ENCODE measurements at regions not wholly inside any gene's neighbourhood (a gene's known extent, or its start where the extent isn't known, plus 50 kb on each side); places are given as distances from the start of the nearest gene placed in this dataset.

GRCh38 chr13:83024955-83025594 lies 857.2 kb downstream of the SLITRK1 start:
- no peak for DNase-seq (ENCODE audit: low read depth)
- Histone ChIP-seq H3K4me3 (ENCODE audit: low read depth, low read length) (no peak overlapping the region), H3K27me3 (ENCODE audit: control insufficient read depth, insufficient read depth, low read length) (no peaks in the 10 kb centered on the region), H3K36me3 (ENCODE audit: control insufficient read depth, insufficient read depth, low read length) (no peaks in the 10 kb centered on the region)
- TF ChIP-seq CTCF (IDR thresholded peaks at IDR 0.05; ENCODE audit: insufficient read depth, low read length, poor library complexity, severe bottlenecking) = no peak

GRCh38 chr13:83024232-83024631 lies 858.0 kb downstream of the SLITRK1 start:
- no peak overlapping the region for H3K4me3 ChIP-seq (ENCODE audit: low read depth, low read length)
- no peak for DNase-seq (ENCODE audit: low read depth)
- no peaks in the 10 kb centered on the region for H3K36me3 ChIP-seq (ENCODE audit: control insufficient read depth, insufficient read depth, low read length)
- no peak for TF ChIP-seq CTCF (IDR thresholded peaks at IDR 0.05; ENCODE audit: insufficient read depth, low read length, poor library complexity, severe bottlenecking)
- no peaks in the 10 kb centered on the region for H3K27me3 ChIP-seq (ENCODE audit: control insufficient read depth, insufficient read depth, low read length)

GRCh38 chr13:83019986-83020385 lies 862.3 kb downstream of the SLITRK1 start:
- no peak overlapping the region for H3K4me3 ChIP-seq (ENCODE audit: low read depth, low read length)
- H3K27me3 ChIP-seq (ENCODE audit: control insufficient read depth, insufficient read depth, low read length) = no peaks in the 10 kb centered on the region
- no peak for DNase-seq (ENCODE audit: low read depth)
- no peak for TF ChIP-seq CTCF (IDR thresholded peaks at IDR 0.05; ENCODE audit: insufficient read depth, low read length, poor library complexity, severe bottlenecking)
- H3K36me3 ChIP-seq (ENCODE audit: control insufficient read depth, insufficient read depth, low read length) = no peaks in the 10 kb centered on the region

GRCh38 chr13:83009987-83010386 lies 872.3 kb downstream of the SLITRK1 start:
- no peaks in the 10 kb centered on the region for H3K27me3 ChIP-seq (ENCODE audit: control insufficient read depth, insufficient read depth, low read length)
- no peak overlapping the region for H3K4me3 ChIP-seq (ENCODE audit: low read depth, low read length)
- H3K36me3 ChIP-seq (ENCODE audit: control insufficient read depth, insufficient read depth, low read length) = no peaks in the 10 kb centered on the region
- TF ChIP-seq CTCF (IDR thresholded peaks at IDR 0.05; ENCODE audit: insufficient read depth, low read length, poor library complexity, severe bottlenecking) = no peak
- DNase-seq (ENCODE audit: low read depth) = no peak

- no peak for DNase-seq (ENCODE audit: low read depth)
- no peaks in the 10 kb centered on the region for H3K36me3 ChIP-seq (ENCODE audit: control insufficient read depth, insufficient read depth, low read length)
- no peak overlapping the region for H3K4me3 ChIP-seq (ENCODE audit: low read depth, low read length)
- TF ChIP-seq CTCF (IDR thresholded peaks at IDR 0.05; ENCODE audit: insufficient read depth, low read length, poor library complexity, severe bottlenecking) = no peak
- H3K27me3 ChIP-seq (ENCODE audit: control insufficient read depth, insufficient read depth, low read length) = no peaks in the 10 kb centered on the region
These were observed 873.9 kb downstream of the SLITRK1 start for GRCh38 chr13:83008212-83008929.
